Skin epidermis (tissue), 12 donors: ENCODE measurements at regions not wholly inside any gene's neighbourhood (a gene's known extent, or its start where the extent isn't known, plus 50 kb on each side); places are given as distances from the start of the nearest gene placed in this dataset.

Source experiments
- H3K27ac ChIP-seq, 21 experiments: fragments of 200-600 bp; sonication (generic) in 11 of 21; one replicate each; pipeline ENCODE4 v1.5.0; 2020; ENCODE audit warnings: mild to moderate bottlenecking in 3 of 21, inconsistent platforms in 2 of 21, moderate library complexity in 2 of 21
- H3K4me3 ChIP-seq, 7 experiments: fragments of 200-600 bp; sonication (generic) in 2 of 7; one replicate each; pipeline ENCODE4 v1.5.0; 2020; ENCODE audit warnings: inconsistent platforms in 2 of 7, mild to moderate bottlenecking in 2 of 7, moderate library complexity in 1 of 7

DNA sequence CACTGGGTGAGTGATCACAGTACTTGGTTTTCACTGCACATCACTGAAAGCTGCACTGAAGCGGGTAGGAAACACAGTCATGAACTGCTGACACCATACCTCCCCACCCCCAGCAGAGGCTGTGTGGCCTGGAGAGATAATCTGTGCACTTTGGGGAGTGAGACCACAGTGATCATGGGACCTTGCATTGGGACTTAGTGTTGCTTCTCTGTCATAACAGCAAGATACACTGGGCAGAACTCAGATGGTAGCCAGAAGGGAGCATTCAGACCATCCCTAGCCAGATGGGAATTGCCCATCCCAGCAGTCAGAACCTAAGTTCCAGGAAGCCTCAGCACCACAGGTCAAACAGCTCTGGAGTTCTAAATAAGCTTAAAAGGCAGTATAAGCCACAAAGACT is 346.4 kb upstream of the TMEM229A start:
- Histone ChIP-seq H3K4me3 (no peak overlapping the region), H3K27ac (no peak overlapping the region)

DNA sequence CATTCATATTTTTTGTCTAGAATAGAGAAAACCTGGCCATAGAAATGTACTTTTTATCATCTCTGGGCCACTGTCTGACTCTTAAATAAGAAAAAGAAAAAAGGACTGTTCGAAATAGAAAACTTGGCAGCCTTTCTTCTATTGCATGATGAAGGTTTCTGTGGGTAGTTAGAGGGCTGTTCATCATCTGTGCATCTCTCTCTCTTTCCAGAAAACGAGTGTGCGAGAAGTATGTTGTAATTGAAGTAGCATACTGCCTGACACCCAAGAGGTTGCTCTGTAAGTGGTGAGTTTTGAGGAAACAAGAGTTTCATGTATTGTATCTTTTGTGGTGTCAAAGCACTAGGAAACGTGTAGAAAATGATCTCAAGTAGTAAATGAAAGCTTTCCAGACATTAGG is 343.2 kb upstream of the TMEM229A start:
- no peak overlapping the region for H3K27ac ChIP-seq

DNA sequence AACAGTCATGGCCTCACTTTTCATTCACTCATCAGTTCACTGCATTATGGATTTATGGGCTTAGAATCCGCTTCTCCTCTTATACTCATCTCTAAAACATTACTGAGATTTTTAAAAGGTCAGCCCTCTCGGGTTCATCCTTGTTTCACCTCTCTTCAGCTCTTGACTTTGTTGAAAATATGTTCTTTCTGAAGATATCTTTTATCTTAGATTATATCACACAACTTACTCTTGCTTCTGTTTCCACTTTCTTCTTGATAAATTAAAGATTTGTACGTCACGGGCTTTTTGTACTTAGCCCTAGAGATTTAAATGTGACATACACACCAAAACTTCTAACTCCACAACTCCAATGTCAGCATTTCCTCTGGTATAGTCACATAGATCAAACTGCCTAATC is 342.5 kb upstream of the TMEM229A start:
- no peak overlapping the region for H3K4me3 ChIP-seq

More for the DNA sequence above, 343.2 kb upstream of the TMEM229A start:
- no peak overlapping the region for H3K4me3 ChIP-seq

DNA sequence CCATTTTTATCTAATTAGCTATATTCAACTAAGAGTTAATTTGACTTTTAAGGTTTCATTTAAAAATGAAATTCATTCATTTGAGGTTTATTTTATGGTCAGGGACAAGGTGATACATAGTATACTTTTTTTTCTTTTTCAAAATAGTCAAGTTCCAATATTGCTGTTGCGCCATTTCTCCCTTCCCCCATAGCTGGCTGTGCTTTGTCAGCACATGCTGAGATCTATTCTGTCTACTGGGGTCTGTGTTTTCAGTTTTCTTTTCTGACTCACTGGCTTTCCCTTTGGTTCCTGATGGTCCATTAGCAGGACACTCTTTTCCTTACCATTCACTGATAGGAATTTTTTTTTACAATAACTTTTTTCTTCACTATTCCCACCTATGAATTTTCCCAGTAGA is 336.4 kb upstream of the TMEM229A start:
- Histone ChIP-seq H3K27ac (no peak overlapping the region), H3K4me3 (no peak overlapping the region)

More for the DNA sequence above, 342.5 kb upstream of the TMEM229A start:
- H3K27ac ChIP-seq = no peak overlapping the region

DNA sequence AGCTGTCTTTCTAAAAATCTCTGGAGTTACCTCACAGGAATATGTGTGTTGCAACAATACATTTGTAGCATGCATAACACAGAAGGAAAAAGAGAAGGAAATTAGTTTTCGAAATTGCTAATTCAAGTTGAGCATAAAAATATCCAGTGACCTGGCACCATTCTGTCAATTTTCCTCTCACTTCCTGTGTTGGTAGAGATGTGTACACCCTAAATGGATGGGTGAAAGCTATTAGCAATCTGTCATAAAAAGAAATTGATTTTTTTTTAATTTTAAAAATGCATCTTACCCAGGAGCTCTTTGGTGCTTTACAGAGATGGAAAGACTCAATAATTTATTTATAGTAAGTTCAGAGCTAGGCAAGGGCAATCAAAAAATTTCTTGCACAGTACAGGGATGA is 333.3 kb upstream of the TMEM229A start:
- H3K27ac ChIP-seq = no peak overlapping the region

DNA sequence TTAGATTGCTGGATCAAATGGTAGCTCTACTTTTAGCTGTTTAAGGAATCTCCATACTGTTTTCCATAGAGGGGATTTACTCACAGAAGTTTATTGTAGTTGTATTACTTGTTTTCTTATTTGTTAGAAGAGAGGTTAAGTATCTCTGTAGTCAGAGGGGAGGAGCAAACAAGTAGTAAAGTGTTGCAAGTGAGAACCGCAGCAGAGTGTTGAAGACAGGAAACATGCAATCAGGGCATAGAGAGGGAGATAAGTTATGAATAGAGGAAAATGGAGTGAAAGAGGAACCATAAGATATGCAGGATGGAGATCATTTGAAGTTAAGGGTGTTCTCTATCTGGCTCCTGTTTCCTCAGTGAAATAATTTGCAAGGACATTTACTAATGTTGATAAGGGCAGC is 331.4 kb upstream of the TMEM229A start:
- Histone ChIP-seq H3K4me3 (no peak overlapping the region), H3K27ac (no peak overlapping the region)

More for the DNA sequence above, 333.3 kb upstream of the TMEM229A start:
- no peak overlapping the region for H3K4me3 ChIP-seq

DNA sequence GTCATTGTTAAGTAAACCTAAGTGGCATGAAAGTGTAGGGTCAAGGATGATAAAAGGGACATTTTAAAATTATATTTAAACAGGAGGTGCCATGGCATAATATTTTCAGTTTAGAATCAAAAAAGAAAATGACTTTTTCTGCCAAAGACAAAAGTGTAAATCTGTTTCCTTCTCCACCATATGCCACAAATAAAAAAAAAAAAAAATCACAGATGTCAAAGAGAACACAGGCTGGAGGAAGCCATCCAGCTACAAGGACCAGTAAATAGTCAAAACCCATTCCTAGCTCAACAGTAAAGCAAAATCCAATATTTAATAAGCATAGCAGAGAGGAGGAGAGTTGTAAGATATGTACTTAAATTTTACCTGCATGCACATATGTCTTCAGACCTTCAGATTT is 321.3 kb upstream of the TMEM229A start:
- H3K27ac ChIP-seq = no peak overlapping the region
- no peak overlapping the region for H3K4me3 ChIP-seq

DNA sequence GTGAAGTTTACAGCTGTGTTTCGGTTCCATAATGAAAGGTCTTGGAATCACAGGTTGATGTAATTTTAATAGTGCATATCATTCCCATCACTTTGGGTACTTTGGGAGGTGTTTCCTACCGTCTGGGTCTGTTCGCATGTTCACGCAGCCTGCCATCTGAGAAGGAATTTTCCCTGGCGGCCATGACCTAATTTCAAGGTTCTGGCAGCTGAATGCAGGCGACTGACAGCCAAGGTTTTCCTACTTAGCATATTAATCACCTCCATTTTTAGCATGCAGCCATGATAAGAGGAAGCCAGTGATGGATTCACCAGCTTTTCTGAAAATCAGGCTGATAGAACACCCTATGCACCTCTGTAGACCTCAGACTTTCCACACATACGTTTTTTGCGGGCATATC is 319.1 kb upstream of the TMEM229A start:
- Histone ChIP-seq H3K27ac (no peak overlapping the region), H3K4me3 (no peak overlapping the region)

DNA sequence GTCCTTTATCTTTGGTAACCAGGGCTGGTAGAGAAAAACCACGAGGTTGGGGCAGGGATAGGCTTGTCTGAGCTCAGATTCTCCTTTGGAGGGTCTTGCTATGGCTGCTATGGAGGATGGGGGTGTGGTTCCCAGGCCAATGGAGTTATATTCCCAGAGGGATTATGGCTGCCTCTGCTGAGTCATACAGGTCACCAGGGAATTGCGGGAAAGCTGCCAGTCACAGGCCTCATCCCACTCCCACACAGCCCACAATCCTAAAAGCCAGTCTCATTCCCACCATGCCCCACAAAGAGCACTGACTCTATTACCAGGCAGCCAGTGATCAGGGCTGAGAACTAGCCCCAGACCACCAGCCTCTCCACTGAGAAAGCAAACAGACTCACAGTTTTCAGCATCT is 316.6 kb upstream of the TMEM229A start:
- H3K27ac ChIP-seq = no peak overlapping the region
- H3K4me3 ChIP-seq = no peak overlapping the region

DNA sequence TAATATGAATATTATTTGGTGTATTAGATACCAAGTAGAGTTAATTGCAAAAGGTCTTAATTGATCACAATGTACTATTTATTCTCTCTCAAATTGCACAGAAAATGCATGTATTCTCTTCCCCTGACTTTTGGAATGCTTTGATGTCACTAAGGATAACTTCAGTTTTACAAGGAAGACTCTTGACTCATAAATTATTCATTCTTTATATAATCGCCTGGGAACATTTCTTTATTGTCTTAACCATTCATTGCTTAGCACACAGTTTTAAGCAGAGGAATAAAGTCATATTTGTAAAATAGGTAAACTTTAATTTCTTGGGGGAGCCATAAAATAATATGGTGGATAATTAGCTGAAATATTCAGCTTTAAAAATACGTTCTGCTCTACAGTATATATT is 306.0 kb upstream of the TMEM229A start:
- Histone ChIP-seq H3K27ac (no peak overlapping the region), H3K4me3 (no peak overlapping the region)

DNA sequence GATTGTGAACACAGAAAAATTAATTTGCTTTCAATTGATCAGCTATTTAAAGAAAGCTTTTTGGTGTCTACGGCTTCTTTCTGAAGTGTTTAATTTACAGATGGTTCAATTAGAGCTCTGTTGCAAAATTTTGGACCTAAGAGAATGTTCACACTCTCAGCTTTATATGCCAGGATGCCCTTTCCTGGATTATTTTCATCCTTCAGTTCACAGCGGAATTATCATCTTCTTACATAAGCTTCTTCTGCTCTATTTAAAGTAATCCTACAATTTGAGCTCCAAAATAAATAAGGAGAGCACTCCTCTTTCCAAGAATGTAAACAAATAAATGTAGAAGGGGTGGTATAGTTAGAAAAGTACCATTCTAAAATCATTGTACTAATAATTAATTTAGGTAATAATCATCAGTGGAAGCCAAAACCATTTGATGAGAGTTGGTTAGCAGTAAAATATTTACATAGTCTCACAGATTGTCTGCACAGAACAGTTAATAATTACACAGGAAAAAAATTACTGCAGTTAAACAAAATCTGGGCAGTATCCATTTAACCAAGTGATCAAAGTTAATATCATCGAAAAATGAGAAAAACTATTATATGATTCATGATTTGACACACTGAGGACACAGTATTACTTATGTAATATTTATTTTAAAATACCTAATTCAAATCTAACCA is 298.0 kb upstream of the TMEM229A start:
- Histone ChIP-seq H3K4me3 (no peak overlapping the region), H3K27ac (no peak overlapping the region)

DNA sequence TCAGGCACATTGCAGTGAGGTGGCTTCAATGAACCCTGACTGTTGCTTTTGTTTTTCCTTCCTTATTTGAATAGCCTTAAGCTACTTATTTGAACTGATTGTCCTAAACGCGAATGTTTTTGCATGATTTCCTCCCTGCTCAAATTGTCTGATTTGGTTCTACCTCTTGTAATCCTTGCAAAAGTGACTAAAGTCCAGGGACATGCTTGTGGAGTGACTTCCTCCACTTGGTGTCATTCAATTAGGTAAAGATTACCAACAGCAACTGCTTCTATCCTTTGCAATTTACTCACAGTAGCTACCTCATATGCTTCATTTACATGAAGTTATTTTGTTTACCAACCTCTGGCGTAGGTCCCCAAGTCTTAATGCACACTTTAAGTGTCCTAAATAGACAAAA is 295.9 kb upstream of the TMEM229A start:
- Histone ChIP-seq H3K27ac (no peak overlapping the region), H3K4me3 (no peak overlapping the region)

DNA sequence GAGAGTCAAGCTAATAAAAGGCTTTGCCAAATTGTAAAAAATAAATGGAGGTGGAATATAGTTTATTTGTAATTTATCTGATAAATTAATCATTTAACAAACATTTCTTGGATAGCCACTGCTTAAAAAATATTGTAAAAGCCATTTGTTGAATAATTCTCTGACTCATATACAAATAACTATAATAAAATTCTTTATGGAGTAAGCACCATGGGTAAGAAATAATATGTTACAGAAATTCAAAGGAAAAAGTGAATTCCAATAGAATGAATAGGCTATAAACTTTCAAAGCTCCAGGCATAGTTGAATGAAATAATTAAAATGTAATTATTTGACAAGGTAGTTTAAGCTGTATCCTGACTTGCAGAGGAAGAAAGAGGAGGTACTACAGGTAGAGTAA is 291.4 kb upstream of the TMEM229A start:
- no peak overlapping the region for H3K27ac ChIP-seq
- H3K4me3 ChIP-seq = no peak overlapping the region

DNA sequence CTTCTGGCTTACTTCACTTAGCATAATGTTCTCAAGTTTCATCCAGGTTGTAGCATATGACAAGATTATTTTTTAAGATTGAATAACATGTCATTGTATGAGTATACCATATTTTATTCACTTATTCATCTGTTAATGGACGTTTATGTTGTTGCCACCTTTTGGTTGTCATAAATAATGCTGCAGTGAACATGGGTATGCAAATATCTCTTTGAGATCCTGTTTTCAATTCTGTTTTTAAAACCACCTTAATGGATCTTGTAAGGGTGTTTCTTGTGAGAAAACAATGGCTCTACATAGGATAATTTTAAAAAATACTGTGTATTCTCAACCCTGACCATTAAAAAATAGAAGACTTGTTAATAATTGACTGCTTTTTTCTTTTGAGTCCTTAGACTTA is 290.7 kb upstream of the TMEM229A start:
- Histone ChIP-seq H3K27ac (no peak overlapping the region), H3K4me3 (no peak overlapping the region)

DNA sequence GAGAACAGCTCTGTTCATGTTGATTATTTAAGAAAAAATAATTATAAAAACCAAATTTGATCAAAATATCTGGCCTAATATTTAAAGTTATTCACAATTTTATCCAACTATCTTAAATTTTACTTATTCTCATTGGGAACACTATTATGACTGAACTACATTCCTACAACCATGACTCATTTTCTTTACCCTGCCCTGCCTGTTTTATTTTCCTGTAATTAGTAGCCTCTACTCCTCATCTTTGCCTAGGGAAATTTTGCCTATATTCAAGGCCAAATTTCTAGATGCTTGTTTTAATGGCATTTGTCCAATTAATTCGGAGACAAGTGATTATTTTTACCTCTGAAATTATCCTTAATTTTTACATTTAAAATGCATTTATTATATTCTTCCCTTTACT is 289.7 kb upstream of the TMEM229A start:
- no peak overlapping the region for H3K4me3 ChIP-seq
- H3K27ac ChIP-seq = no peak overlapping the region

DNA sequence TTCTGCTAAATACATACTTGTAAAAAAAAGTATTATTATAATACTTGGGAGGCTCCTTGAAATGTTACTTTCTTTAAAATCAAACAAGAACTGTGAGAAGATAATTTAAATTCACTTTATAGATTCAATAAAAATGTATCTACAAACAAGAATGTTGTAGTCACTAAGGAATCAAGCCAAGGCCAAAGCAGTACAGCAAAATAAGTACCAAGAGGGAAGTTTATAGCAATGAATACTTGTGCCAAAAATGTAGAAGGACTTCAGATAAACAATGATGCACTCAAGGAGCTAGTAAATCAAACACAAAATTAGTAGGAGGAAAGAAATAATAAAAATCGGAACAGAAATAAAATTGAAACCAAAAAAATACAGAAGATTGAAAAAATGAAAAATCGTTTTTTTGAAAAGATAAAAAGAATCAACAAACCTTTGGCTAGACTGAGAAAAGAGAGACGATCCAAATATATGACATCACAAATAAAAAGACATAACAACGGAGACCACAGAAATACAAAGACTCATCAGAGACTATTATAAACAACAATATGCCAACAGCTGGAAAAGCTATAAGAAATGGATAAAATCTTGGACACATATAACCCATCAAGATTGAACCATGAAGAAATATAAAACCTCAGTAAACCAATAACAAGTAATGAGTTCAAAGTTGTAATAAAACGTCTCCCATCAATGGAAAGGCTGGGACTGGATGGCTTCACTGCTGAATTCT is 286.0 kb upstream of the TMEM229A start:
- Histone ChIP-seq H3K27ac (peak overlapping the region in 1 of 21 experiments; percentile 13), H3K4me3 (no peak overlapping the region)

DNA sequence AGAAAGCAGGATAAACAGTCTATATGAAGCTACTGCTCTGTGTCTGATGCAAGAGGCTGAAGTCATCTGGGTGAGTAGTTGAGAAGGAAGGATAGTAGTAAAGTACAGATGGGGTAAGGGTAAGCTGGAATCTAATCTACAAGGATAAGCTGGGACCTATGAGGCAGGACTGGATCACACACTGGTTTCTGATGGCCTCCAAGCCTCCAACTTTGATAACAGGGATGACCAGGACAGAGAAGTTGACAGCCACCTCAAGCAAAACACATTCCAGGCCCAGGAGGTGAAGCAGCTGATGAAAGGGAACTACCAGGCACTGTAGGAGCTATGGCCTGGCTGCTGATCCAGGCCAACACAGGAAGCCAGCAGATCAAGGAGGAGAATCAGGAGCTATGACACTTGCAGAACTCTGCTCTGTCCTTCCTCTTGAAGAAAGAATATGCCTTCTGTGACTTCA is 278.1 kb upstream of the TMEM229A start:
- Histone ChIP-seq H3K4me3 (no peak overlapping the region), H3K27ac (no peak overlapping the region)

DNA sequence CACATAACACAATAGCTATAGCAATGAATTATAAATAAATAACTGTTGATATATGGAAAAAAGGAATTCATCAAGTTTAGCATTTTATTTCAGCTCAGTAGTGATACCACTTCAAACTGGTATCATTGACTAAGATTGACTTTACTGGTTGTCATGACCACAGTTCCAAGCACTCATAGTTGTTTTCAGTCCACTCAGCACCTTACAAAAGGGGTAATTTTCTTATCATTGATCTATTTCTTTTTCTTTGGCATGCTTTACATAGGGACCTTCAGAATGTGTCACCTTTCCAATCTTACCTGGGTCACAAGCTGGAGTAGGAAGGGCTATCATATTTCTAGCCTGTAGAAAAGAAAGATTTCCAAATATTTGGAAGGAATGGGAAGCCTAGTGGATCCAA is 275.5 kb upstream of the TMEM229A start:
- Histone ChIP-seq H3K4me3 (no peak overlapping the region), H3K27ac (no peak overlapping the region)

DNA sequence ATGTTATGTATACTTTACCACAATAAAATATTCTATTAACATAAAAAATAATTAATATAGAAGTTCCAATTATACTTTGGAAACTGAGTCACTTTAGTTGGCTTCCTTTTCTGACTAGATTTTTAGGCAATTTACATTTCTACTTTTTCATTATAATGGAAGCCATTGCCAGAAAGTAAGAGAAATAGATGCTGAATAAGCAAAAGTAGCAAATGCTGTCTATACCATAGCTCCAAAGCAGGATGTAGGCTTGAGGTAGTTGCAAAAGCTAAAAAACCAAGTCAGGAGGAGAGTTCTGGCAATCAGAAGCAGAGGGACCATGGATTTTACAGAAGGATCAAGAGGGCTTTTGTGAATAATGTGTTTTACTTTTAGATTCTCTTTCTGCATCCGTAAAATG is 262.4 kb upstream of the TMEM229A start:
- no peak overlapping the region for H3K4me3 ChIP-seq
- no peak overlapping the region for H3K27ac ChIP-seq

DNA sequence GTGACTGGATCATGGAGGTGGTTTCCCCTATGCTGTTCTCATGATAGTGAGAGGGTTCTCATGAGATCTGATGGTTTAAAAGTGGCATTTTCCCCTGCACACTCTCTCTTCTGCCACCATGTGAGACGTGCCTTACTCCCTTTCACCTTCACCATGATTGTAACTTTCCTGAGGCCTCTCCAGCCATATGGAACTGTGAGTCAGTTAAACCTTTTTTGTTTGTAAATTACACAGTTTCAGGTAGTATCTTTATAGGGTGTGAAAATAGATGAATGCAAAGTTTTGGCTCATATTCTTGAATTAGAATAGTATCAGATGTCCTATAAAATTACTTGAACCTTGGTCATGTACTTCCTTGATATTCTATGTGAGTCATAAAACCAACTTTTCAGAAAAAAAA is 252.1 kb upstream of the TMEM229A start:
- Histone ChIP-seq H3K27ac (no peak overlapping the region), H3K4me3 (no peak overlapping the region)

DNA sequence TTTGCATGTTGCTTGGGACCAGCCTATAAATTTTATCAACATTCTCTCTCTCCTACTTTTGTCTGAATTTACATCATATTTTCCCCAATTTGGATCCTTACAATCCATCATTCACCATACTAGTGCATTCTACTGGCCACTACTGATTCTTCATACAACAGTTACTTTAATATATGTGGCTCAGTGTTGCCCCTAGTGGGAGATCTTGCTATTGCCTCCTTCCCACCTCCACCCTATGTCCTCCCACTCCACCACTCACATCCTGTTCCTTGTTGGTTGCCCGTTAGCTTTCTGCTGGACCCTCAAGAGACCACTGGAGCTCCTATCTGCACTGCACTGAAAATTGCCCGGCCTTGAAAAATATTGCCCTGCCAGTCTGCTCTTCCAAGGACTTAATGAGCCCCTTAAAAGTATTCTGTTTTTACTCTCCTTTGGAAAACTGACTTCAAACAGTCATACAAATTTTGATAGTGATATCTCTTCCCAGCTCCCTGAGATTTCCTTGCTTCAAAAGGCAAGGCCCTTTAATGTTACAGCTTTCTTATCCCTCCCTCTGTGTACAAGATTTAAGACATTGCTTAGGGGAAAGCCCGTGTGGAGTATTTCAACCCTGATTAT is 243.2 kb upstream of the TMEM229A start:
- Histone ChIP-seq H3K4me3 (no peak overlapping the region), H3K27ac (no peak overlapping the region)
